ENCODE measurements at regions not wholly inside any gene's neighbourhood (a gene's known extent, or its start where the extent isn't known, plus 50 kb on each side); places are given as distances from the start of the nearest gene placed in this dataset.

DNA sequence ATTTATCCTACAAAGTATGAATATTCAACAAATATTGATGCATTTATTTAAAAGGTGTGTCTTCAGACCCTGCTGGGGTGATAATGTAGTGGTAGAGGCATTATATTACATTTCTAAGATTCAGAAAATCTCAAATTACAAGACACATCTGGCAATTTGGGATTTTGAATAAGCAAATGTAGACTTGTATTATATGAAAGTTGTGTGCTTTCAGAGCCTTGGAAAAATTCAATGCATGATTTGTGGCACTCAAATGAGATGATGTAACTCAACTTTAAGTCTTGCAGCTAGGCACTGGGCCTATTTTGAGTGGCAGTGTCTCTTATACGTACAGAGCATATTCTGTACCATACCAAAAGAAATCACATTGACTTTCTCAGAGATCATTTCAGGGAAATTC lies 214.4 kb downstream of the ETS1 start:
- TF ChIP-seq JUN (IDR thresholded peaks at IDR 0.05; ENCODE audit: borderline replicate concordance, insufficient read depth, insufficient read length, low read depth) (no peak), POLR2A (IDR thresholded peaks at IDR 0.05; ENCODE audit: low read depth, low read length) (no peak), EZH2 (IDR thresholded peaks at IDR 0.05; ENCODE audit: borderline replicate concordance, low read depth, low read length, severe bottlenecking) (no peak), POLR2AphosphoS5 (IDR thresholded peaks at IDR 0.05; ENCODE audit: insufficient read depth, low read depth, low read length) (no peak), MYC (IDR thresholded peaks at IDR 0.05; ENCODE audit: low read depth, low read length) (no peak), GATA2 (IDR thresholded peaks at IDR 0.05; ENCODE audit: insufficient read depth, insufficient read length, low read depth, low read length) (no peak)
- TF ChIP-seq, protein P1, sequence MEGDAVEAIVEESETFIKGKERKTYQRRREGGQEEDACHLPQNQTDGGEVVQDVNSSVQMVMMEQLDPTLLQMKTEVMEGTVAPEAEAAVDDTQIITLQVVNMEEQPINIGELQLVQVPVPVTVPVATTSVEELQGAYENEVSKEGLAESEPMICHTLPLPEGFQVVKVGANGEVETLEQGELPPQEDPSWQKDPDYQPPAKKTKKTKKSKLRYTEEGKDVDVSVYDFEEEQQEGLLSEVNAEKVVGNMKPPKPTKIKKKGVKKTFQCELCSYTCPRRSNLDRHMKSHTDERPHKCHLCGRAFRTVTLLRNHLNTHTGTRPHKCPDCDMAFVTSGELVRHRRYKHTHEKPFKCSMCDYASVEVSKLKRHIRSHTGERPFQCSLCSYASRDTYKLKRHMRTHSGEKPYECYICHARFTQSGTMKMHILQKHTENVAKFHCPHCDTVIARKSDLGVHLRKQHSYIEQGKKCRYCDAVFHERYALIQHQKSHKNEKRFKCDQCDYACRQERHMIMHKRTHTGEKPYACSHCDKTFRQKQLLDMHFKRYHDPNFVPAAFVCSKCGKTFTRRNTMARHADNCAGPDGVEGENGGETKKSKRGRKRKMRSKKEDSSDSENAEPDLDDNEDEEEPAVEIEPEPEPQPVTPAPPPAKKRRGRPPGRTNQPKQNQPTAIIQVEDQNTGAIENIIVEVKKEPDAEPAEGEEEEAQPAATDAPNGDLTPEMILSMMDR (IDR thresholded peaks at IDR 0.05; ENCODE audit: extremely low read depth in 1 of 2, insufficient read depth in 1 of 2, low read depth in 1 of 2, low read length in 2 of 2), result no peak
- TF ChIP-seq, protein P2, sequence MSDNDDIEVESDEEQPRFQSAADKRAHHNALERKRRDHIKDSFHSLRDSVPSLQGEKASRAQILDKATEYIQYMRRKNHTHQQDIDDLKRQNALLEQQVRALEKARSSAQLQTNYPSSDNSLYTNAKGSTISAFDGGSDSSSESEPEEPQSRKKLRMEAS (IDR thresholded peaks at IDR 0.05; ENCODE audit: insufficient read depth, insufficient read length), result no peak

Data from endothelial cell of umbilical vein (primary cell).